Heart right ventricle (tissue), 16 donors: ENCODE measurements at regions not wholly inside any gene's neighbourhood (a gene's known extent, or its start where the extent isn't known, plus 50 kb on each side); places are given as distances from the start of the nearest gene placed in this dataset.

ENCODE experiments used
- ATAC-seq, 8 donors: fragments of 200-7000 bp; cut with Tn5 transposase; one replicate each; pipeline ENCODE4 v1.9.1; 2020; ENCODE audit warnings: mild to moderate bottlenecking in 8 of 8, moderate library complexity in 8 of 8, moderate number of reproducible peaks in 1 of 8
- DNase-seq, 2 donors: peaks; one replicate each; pipeline ENCODE4 v3.0.0-alpha.2; 2020
- H3K27ac ChIP-seq, 10 donors: fragments of 200-600 bp; sonication (generic) in 2 of 10; one replicate each; pipeline versions ENCODE4 v1.5.0 to v1.8.0; 2020 to 2022; ENCODE audit warnings: mild to moderate bottlenecking in 3 of 10
- H3K27me3 ChIP-seq, 7 donors: fragments of 200-600 bp; one replicate each; pipeline ENCODE4 v1.8.0; 2021 to 2022; ENCODE audit warnings: mild to moderate bottlenecking in 2 of 7
- H3K36me3 ChIP-seq, 9 donors: fragments of 200-600 bp; sonication (generic) in 1 of 9; one replicate each; pipeline versions ENCODE4 v1.5.0 to v1.8.0; 2020 to 2022; ENCODE audit warnings: mild to moderate bottlenecking in 2 of 9
- H3K4me1 ChIP-seq, 9 donors: fragments of 200-600 bp; sonication (generic) in 1 of 9; one replicate each; pipeline versions ENCODE4 v1.5.0 to v1.8.0; 2020 to 2022; ENCODE audit warnings: mild to moderate bottlenecking in 4 of 9
- H3K4me3 ChIP-seq, 10 donors: fragments of 200-600 bp; sonication (generic) in 2 of 10; one replicate each; pipeline versions ENCODE4 v1.5.0 to v1.8.0; 2020 to 2022; ENCODE audit warnings: mild to moderate bottlenecking in 7 of 10, moderate library complexity in 2 of 10
- H3K9me3 ChIP-seq, 11 donors: fragments of 200-600 bp in 10 of 11; sonication (generic) in 2 of 11; one replicate each; pipeline versions ENCODE4 v1.5.0 to v1.8.0; 2013 to 2022; ENCODE audit warnings: mild to moderate bottlenecking in 2 of 11, control low read depth in 1 of 11, moderate library complexity in 1 of 11
- WGBS, 2 donors: extraction: QIAGEN DNeasy Blood & Tissue Kit; methylation state at CpG; one replicate each; pipeline ENCODE4 v1.1.7; 2013; ENCODE audit warnings: inconsistent platforms in 1 of 2; 5-methylcytosine and 5-hydroxymethylcytosine counted together
- intact Hi-C, 10 donors: fragments of 100-400 bp; cut with DNase I; formaldehyde crosslinking; loops; one replicate each; pipeline versions ENCODE4 v1.11.1 to v1.14.2; 2022
- TF ChIP-seq, protein P1 (sequence below), 9 donors: fragments of 200-600 bp; sonication (generic) in 2 of 9; IDR thresholded peaks; one replicate each; pipeline versions ENCODE4 v1.5.0 to v1.8.0; 2021 to 2022; ENCODE audit warnings: antibody characterized with exemption in 9 of 9, mild to moderate bottlenecking in 5 of 9, moderate library complexity in 1 of 9
- donor health status: Arrhythmogenic right ventricular cardiomyopathy.
- donor health status: ischemic (EF 13 %, LVEDD 7.1; RV severe dilation, severe dysfunction).
- donor health status: healthy with polysubstance abuse.
- donor health status: DM: no; HTN: yes; CAD: no.
- donor health status: DM: no; HTN: no; CAD: no.
- donor health status: ischemic (EF 25% LVEDD 6.9; RV normal size, moderate dysfunction).
- donor health status: ischemic (EF 25% LVEDD 5.7; RV mildly dilated, moderate dysfunction).
- donor health status: healthy.
- donor health status: DM: yes; HTN: yes; CAD: no.
- donor health status: Ischemic cardiomyopathy.
- donor health status: ischemic (EF 35%, LVEDD 5.7; RV mildly dilated, moderate dysfunction).
- donor health status: nonischemic (EF 11% LVEDD 7.7; RV severe dilation, severe dysfunction).
- donor health status: DM: yes; HTN: yes; CAD: no.
- donor health status: PGD.
- donor health status: ischemic (EF 29% LVEDD 5.4; RV normal size, mild dysfunction).
- donor health status: nonischemic (EF 23%, LVEDD 6.1; RV moderate dilation, normal function).

DNA sequence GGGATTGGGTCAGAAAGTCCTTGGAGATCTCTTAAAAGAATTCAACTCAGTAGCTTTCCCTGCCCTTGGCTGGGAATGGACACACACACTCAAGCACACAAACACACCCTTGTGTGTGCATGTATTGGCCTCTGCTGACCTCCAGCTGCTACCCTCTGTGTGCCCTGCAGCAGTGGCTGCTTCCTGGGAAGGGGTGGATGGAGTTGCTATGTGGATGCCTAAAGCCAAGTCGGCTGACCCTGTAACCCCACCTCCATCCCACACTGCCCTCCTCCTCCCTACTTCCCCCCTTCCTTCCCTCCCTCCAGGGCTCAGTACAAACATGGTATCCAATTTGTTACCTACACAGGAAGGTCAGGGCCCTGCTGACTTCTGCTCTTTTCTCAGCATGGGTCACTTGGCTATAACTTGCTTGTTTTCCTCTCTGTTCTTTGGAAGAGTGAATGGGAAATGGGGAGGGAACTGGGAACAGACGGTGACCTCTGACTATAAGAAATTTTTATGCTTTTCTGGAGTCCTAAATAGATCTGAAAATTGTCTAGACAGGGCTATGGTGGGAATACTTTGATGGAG, 351.6 kb upstream of the TBX3 start:
- TF ChIP-seq, protein P1, sequence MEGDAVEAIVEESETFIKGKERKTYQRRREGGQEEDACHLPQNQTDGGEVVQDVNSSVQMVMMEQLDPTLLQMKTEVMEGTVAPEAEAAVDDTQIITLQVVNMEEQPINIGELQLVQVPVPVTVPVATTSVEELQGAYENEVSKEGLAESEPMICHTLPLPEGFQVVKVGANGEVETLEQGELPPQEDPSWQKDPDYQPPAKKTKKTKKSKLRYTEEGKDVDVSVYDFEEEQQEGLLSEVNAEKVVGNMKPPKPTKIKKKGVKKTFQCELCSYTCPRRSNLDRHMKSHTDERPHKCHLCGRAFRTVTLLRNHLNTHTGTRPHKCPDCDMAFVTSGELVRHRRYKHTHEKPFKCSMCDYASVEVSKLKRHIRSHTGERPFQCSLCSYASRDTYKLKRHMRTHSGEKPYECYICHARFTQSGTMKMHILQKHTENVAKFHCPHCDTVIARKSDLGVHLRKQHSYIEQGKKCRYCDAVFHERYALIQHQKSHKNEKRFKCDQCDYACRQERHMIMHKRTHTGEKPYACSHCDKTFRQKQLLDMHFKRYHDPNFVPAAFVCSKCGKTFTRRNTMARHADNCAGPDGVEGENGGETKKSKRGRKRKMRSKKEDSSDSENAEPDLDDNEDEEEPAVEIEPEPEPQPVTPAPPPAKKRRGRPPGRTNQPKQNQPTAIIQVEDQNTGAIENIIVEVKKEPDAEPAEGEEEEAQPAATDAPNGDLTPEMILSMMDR (IDR thresholded peaks at IDR 0.05): no peak
- intact Hi-C loops: no loop called here
- peaks cover 0 to 7% (median 0%) of the 10 kb centered on the region in 11 donors for H3K9me3 ChIP-seq
- H3K4me3 ChIP-seq: no peak overlapping the region
- 36 to 40% methylated on average over 2 of the region's 2 CpGs for WGBS, 2 donors
- H3K27me3 ChIP-seq: no peaks in the 10 kb centered on the region
- H3K27ac ChIP-seq: no peak overlapping the region
- ATAC-seq (peak in 6 of 8 donors; percentile 26 to 64 (median 48)), DNase-seq (peak in 1 of 2 donors; percentile 15)
- H3K36me3 ChIP-seq: no peaks in the 10 kb centered on the region
- no peaks in the 10 kb centered on the region for H3K4me1 ChIP-seq

DNA sequence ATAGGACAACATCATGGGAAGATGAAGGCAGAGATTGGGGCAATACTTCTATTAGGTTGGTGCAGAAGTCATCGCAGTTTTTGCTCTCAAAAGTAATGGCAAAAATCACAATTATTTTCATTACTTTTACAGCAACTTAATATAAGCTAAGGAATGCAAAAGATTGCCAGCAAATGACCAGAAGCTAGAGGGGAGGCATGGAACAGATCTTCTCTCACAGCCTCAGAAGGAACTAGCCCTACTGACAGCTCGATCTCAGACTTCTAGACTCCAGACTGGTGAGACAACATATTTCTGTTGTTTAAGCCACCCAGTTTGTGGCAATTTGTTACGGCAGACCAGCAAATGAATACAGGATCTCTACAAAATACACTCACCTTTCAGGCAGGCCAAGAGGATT, 348.5 kb upstream of the TBX3 start:
- intact Hi-C loops: no loop called here

DNA sequence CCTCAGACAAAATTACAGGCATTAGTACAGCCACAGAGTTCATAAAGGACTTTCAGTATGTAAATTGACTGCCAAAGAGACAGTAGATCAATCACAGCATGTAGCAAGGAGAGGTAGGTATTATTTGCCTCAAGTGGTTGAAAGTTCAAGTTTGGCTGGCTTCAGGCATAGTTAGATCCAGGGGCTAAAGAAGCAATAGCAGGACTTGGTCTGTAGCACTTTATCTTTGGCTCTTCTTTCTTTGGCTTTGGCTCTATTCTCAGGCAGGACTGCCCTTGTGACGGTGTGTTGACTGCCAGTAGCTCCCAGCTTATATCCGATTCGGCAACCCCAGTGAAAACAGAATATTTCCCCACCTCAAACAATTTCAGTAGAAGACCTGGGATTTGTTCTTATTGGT, 346.0 kb upstream of the TBX3 start:
- H3K27me3 ChIP-seq: no peaks in the 10 kb centered on the region
- no peak overlapping the region for H3K27ac ChIP-seq
- TF ChIP-seq, protein P1 (IDR thresholded peaks at IDR 0.05): no peak
- no peaks in the 10 kb centered on the region for H3K9me3 ChIP-seq
- no peaks in the 10 kb centered on the region for H3K4me1 ChIP-seq
- no peak for ATAC-seq
- DNase-seq: no peak
- intact Hi-C loops: no loop called here
- 95 to 97% methylated on average over 3 of the region's 3 CpGs for WGBS, 2 donors
- no peaks in the 10 kb centered on the region for H3K36me3 ChIP-seq
- H3K4me3 ChIP-seq: no peak overlapping the region

More for the DNA sequence above, 348.5 kb upstream of the TBX3 start:
- H3K4me1 ChIP-seq: no peaks in the 10 kb centered on the region
- DNase-seq: no peak
- H3K36me3 ChIP-seq: no peaks in the 10 kb centered on the region
- H3K27me3 ChIP-seq: no peaks in the 10 kb centered on the region
- 92% methylated on average over 3 of the region's 3 CpGs for WGBS, 2 donors
- no peak overlapping the region for H3K27ac ChIP-seq
- TF ChIP-seq, protein P1 (IDR thresholded peaks at IDR 0.05): no peak
- H3K4me3 ChIP-seq: no peak overlapping the region
- no peak for ATAC-seq
- no peaks in the 10 kb centered on the region for H3K9me3 ChIP-seq

DNA sequence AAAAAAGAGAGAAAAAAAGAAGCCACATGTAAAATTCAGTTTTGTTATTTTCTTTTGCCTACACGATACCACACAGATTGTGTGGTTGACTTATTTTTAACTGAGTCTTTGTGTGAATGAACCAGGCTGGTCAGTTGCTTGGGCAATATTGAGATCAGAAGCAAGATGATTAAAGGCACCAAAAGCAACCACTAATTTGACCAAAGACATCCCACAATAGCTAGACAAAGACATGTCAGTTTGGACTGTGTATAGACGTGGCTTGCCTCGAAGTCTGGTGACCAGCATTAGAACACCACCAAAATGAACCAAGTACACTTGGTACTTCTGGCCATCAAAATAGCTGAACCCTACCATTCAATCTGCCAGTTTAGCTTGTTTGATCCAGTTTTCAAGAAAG, 340.6 kb upstream of the TBX3 start:
- H3K4me1 ChIP-seq: peaks cover 0 to 21% (median 6%) of the 10 kb centered on the region in 9 donors
- no peaks in the 10 kb centered on the region for H3K27me3 ChIP-seq
- no peaks in the 10 kb centered on the region for H3K36me3 ChIP-seq
- no peak for DNase-seq
- peak overlapping the region in 1 of 10 donors; percentile 41 for H3K27ac ChIP-seq
- H3K9me3 ChIP-seq: peaks cover 0 to 12% (median 6%) of the 10 kb centered on the region in 11 donors
- TF ChIP-seq, protein P1 (IDR thresholded peaks at IDR 0.05): no peak
- 88 to 92% methylated on average over 3 of the region's 3 CpGs for WGBS, 2 donors
- no peak overlapping the region for H3K4me3 ChIP-seq
- ATAC-seq: no peak
- intact Hi-C loops: no loop called here
